GM08714 (cell line): ENCODE measurements at regions not wholly inside any gene's neighbourhood (a gene's known extent, or its start where the extent isn't known, plus 50 kb on each side); places are given as distances from the start of the nearest gene placed in this dataset.
"Not testable (repeated sequence)": the region's sequence is repeated elsewhere in the genome, so short reads cannot be mapped to it uniquely, and the experiment has no call there.

ENCODE experiments used
- H3K4me3 ChIP-seq: fragments of 200-500 bp; sonication (Bioruptor generic); 2 replicates; pipeline ENCODE4 v1.5.1; 2014; ENCODE audit warnings: mild to moderate bottlenecking, low read length, inconsistent platforms
- ZNF274 ChIP-seq: IDR thresholded peaks from 2 replicates; pipeline ENCODE4 v1.6.1; 2012; ENCODE audit warnings: mild to moderate bottlenecking, low read depth, low read length

- H3K4me3 ChIP-seq: no peak overlapping the region
- TF ChIP-seq ZNF274: no peak
These were observed 364.9 kb upstream of the FLRT2 start for GRCh38 chr14:85165094-85165493.

GRCh38 chr14:85169381-85169780, 360.6 kb upstream of the FLRT2 start:
- no peak overlapping the region for H3K4me3 ChIP-seq
- TF ChIP-seq ZNF274: no peak

GRCh38 chr14:85172290-85172689, 357.7 kb upstream of the FLRT2 start:
- no peak for TF ChIP-seq ZNF274
- H3K4me3 ChIP-seq: no peak overlapping the region

- no peak for TF ChIP-seq ZNF274
- no peak overlapping the region for H3K4me3 ChIP-seq
These were observed 357.0 kb upstream of the FLRT2 start for GRCh38 chr14:85172889-85173477.

GRCh38 chr14:85175556-85175955, 354.4 kb upstream of the FLRT2 start:
- TF ChIP-seq ZNF274: no peak
- H3K4me3 ChIP-seq: no peak overlapping the region

- no peak for TF ChIP-seq ZNF274
- no peak overlapping the region for H3K4me3 ChIP-seq
These were observed 351.1 kb upstream of the FLRT2 start for GRCh38 chr14:85178864-85179263.

- no peak for TF ChIP-seq ZNF274
- H3K4me3 ChIP-seq: no peak overlapping the region
These were observed 349.1 kb upstream of the FLRT2 start for GRCh38 chr14:85180876-85181275.

GRCh38 chr14:85182282-85182681, 347.7 kb upstream of the FLRT2 start:
- TF ChIP-seq ZNF274: no peak
- H3K4me3 ChIP-seq: no peak overlapping the region

GRCh38 chr14:85186082-85186481, 343.9 kb upstream of the FLRT2 start:
- no peak for TF ChIP-seq ZNF274

GRCh38 chr14:85187521-85187920, 342.4 kb upstream of the FLRT2 start:
- no peak for TF ChIP-seq ZNF274

More at GRCh38 chr14:85186082-85186481, 343.9 kb upstream of the FLRT2 start:
- no peak overlapping the region for H3K4me3 ChIP-seq

GRCh38 chr14:85188836-85189235, 341.1 kb upstream of the FLRT2 start:
- H3K4me3 ChIP-seq: no peak overlapping the region
- no peak for TF ChIP-seq ZNF274

More at GRCh38 chr14:85187521-85187920, 342.4 kb upstream of the FLRT2 start:
- no peak overlapping the region for H3K4me3 ChIP-seq

GRCh38 chr14:85189253-85189652, 340.7 kb upstream of the FLRT2 start:
- not testable (repeated sequence) for H3K4me3 ChIP-seq

- TF ChIP-seq ZNF274: no peak
- H3K4me3 ChIP-seq: no peak overlapping the region
These were observed 339.7 kb upstream of the FLRT2 start for GRCh38 chr14:85190251-85190650.

- H3K4me3 ChIP-seq: no peak overlapping the region
- TF ChIP-seq ZNF274: no peak
These were observed 338.0 kb upstream of the FLRT2 start for GRCh38 chr14:85191986-85192385.

- H3K4me3 ChIP-seq: no peak overlapping the region
- no peak for TF ChIP-seq ZNF274
These were observed 334.0 kb upstream of the FLRT2 start for GRCh38 chr14:85195872-85196477.

GRCh38 chr14:85198001-85198400, 331.9 kb upstream of the FLRT2 start:
- no peak overlapping the region for H3K4me3 ChIP-seq
- no peak for TF ChIP-seq ZNF274
